HG03439 (cell line): ENCODE measurements at regions not wholly inside any gene's neighbourhood (a gene's known extent, or its start where the extent isn't known, plus 50 kb on each side); places are given as distances from the start of the nearest gene placed in this dataset.
"Not testable (repeated sequence)": the region's sequence is repeated elsewhere in the genome, so short reads cannot be mapped to it uniquely, and the experiment has no call there.

Experiments
- ATAC-seq: cut with Tn5 transposase; IDR thresholded peaks from one replicate; pipeline ENCODE4 v1.9.1; 2021; ENCODE audit warnings: mild to moderate bottlenecking, moderate library complexity; ENCODE audit not compliant: unreplicated experiment

GRCh38 chr7:91397612-91398011 is 133.4 kb downstream of the FZD1 start:
- no peak for ATAC-seq

GRCh38 chr7:91398341-91398740 is 134.1 kb downstream of the FZD1 start:
- ATAC-seq, result no peak

DNA sequence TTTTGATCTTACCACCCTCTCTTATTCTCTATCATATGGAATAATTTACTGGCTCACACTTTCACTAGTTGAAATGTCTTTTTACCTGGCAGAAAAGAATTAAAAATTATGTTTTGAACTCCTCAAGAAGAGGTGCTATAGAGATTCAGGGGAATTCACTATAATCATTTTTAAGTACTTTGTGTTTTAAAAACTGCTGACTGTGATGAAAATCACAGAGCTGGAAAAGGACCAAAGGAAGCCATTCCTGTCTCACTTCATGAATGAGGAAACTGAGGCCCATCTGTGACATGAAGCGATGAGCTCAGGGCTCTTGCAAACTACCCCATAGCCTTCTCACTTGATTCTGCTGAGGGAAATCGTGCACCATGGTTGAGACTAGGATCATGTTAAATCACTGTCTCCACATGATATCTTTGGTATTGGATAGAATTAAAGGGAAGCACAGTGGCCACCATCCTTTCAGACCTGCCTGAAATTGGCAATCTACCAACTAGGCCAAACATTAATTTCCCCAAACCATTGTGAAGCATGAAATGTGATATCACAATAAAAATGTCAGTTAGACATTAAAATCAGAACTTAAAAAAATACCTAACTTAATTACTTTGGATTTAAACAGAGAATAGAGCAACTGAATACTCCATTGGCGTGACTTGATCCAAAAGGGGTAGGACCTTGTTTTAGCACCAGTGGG is 141.0 kb downstream of the FZD1 start:
- ATAC-seq, result no peak

DNA sequence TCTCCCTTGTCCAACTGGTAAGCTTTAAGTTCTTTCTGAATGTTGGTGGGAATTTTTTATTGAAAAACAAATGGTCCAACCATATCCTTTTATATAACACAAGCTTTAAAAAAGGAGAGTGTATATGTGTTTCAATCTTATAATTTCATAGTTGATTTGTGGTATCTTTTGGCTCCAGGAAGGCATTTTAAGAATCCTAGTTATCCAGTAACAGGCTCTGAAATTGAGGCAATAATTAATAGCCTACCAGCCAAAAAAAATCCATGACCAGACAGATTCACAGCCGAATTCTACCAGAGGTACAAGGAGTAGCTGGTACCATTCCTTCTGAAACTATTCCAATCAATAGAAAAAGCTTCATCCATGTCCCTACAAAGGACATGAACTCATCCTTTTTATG is 141.6 kb downstream of the FZD1 start:
- not testable (repeated sequence) for ATAC-seq

- no peak for ATAC-seq
These were observed 143.7 kb downstream of the FZD1 start for GRCh38 chr7:91407942-91408341.

GRCh38 chr7:91408388-91409154 is 144.3 kb downstream of the FZD1 start:
- ATAC-seq, result no peak

DNA sequence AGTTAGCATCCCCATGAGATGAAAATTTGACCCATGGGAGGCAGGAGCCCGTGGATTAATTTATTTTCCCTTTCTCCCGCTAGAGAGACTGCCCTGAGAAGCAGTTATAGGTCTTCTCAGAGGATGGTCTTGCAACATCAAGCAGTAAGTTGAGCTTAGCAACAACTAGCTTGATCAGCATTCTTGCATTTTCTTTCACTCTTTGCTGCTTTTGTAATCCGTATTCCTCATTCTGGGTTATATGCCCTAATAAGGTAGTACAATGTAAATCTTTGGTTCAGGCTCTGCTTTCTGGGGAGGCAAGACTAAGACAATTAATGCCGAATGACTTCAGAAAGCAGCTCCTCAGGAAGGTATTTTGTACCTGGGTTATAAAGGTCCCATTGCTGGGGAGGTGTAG is 146.8 kb downstream of the FZD1 start:
- ATAC-seq, result no peak

DNA sequence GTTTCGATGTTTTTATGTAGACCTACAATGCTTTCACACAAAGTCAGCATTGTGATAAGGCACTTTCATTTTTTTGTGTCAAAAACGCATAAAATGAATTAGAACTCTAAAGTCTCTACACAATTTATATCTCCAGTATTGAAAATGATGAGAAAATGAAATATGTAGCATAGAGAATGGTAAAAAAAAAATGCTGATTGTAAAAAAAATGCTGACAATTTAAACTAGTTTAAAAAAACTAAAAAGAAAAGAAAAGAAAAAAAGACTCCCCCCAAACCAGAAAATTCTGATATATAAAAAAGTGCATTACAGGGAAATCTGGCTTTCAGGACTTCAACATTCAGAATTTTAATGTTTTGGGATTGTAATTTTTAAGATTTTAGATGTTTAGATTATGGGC is 148.1 kb downstream of the FZD1 start:
- ATAC-seq, result no peak

DNA sequence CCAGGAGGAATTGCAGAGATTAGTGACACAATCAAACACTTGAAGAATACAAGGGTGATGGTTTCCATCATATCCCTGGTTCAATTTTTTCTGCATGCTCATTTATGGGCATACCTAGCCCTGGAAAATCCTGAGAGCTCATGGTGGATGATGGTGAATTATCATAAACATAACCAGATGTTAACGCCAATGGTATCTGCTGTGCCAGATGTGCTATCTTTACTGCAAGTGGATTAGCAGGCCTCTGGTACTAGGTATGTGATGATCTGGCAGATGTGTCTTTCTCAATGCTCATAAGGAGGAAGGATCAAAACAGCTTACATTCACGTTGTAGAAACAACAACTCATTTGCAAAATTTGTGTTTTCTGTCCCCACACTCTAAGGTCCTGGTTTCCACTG is 150.5 kb downstream of the FZD1 start:
- no peak for ATAC-seq

DNA sequence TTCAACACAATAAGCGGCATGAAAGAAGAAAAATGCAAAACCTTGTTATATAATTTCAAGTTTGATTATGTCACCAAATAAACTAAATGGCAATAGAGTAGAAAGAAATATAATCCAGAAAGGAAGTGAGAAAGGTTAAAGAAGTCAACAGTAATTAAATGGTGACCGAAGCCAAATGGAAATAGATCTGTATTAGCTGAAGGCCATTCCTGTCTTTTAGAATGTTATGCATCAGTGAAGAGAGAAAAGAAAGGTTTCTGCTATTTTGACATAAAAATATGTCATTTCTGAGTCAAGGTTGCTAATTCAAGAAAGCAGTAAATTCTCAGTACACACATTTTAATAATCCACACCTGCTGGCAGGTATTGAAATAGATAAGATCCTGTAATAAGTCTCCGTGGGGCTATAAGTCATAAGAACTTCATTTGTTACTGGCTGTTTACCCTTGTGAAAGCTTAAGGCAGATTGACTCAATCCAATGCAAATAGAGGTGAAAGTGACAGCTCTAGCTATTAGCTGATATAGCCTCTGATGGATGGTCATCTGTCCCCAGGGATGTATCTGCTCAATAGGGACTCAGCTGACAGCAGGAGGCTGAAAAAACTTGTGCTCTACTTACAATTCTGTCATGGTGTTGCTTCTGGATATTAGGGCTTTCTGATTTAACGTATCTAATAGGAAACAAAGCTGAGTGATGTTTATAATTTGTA is 152.1 kb downstream of the FZD1 start:
- ATAC-seq, result no peak

- no peak for ATAC-seq
These were observed 156.4 kb downstream of the FZD1 start for GRCh38 chr7:91420606-91421005.

GRCh38 chr7:91421018-91421417 is 156.8 kb downstream of the FZD1 start:
- ATAC-seq, result no peak

GRCh38 chr7:91424371-91424770 is 160.1 kb downstream of the FZD1 start:
- no peak for ATAC-seq

DNA sequence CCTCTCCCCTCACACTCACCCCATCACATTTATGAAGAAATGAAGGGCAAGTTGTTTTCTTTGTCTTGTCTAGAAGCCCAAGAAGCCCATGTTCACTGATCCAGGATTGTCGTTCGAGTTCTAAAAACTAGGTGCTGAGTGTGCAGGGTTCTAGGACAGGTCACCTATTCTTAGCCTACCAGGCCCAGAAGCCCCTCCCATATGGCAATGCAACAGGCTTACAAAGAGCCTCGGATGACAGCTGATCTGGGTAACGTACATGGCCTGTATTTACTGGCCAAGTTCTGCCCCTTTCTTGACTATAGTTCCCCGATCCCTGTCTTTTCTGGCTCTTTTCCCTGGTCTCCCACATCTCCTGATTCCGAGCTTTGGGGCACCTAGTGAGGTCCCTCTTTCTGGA is 160.9 kb downstream of the FZD1 start:
- ATAC-seq, result no peak

GRCh38 chr7:91427051-91427450 is 162.8 kb downstream of the FZD1 start:
- ATAC-seq, result no peak

DNA sequence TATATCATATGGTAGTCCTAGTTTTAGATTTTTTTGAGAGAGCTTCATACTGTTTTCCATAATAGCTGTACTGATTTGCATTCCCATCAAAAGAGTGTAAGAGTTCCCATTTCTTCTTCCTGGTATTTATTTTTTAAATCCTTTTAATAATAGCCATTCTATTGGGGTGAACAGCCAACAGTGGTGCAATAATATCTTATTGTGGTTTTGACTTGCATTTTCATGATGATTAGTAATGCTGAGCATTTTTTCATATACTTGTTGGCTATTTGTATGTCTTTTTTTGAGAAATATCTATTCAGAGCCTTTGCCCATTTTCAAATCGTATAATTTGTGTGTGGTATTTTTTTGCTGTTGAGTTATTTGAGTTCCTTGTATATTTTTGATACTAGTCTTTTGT is 167.4 kb downstream of the FZD1 start:
- no peak for ATAC-seq

- ATAC-seq, result no peak
These were observed 170.6 kb downstream of the FZD1 start for GRCh38 chr7:91434836-91435235.

- ATAC-seq, result no peak
These were observed 171.3 kb downstream of the FZD1 start for GRCh38 chr7:91435381-91436059.

DNA sequence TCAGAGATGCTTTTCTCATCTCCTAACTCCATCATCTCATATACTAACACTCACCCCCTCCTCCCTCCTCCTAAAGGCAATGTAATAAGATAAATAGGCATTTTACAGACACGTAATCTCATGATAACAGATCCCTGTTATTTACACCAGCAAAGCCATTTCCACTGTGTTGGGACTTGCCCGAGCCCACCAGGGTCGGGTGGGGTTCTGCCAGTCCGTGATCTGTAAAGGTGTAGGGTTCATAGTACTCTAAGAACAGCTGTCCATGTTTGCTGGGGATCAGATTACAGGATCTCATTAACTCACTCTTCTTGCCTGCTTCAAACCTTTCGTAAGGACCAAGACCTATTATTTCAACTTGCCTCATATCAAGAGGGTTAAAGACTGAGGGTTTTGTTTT is 172.4 kb downstream of the FZD1 start:
- ATAC-seq, result no peak

DNA sequence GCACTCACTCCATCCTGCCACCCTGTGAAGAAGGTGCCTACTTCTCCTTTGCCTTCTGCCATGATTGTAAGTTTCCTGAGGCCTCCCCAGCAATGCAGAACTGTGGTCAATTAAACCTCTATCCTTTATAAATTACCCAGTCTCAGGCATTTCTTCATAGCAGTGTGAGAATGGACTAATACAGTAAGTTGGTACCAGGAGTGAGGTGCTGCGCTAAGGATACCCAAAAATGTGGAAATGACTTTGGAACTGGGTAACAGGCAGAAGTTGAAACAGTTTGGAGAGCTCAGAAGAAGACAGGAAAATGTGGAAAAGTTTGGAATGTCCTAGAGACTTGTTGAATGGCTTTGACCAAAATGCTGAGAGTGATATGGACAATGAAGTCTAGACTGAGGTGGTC is 176.0 kb downstream of the FZD1 start:
- ATAC-seq, result not testable (repeated sequence)

GRCh38 chr7:91443862-91444261 is 179.6 kb downstream of the FZD1 start:
- no peak for ATAC-seq
